ENCODE measurements at regions not wholly inside any gene's neighbourhood (a gene's known extent, or its start where the extent isn't known, plus 50 kb on each side); places are given as distances from the start of the nearest gene placed in this dataset.

- ChIA-PET SMC1A (ENCODE audit: uncharacterized antibody, unreplicated experiment) (interaction anchor here (1.5 kb wide), 1 partner anchor 12 kb away, joined by 3 read pairs; no protein-coding TSS in a partner anchor), POLR2A (no interaction called here), RAD21 (ENCODE audit: unreplicated experiment) (no interaction called here), CTCF (interaction anchor here (0.6 kb wide), 1 partner anchor 244 kb away, joined by 3 read pairs; no protein-coding TSS in a partner anchor)
- no peak overlapping the region for H3K4me3 ChIP-seq
- no peaks in the 10 kb centered on the region for H3K27me3 ChIP-seq (replicated peaks in 1 of 2; ENCODE audit: control insufficient read depth in 2 of 2, insufficient read depth in 2 of 2, low read length in 1 of 2)
- H3K4me1 ChIP-seq (ENCODE audit: control insufficient read depth, insufficient read depth, low read length): no peaks in the 10 kb centered on the region
- H3K36me3 ChIP-seq (ENCODE audit: control insufficient read depth in 2 of 2, insufficient read depth in 2 of 2, low read length in 1 of 2): no peaks in the 10 kb centered on the region
- H2AFZ ChIP-seq (ENCODE audit: control insufficient read depth, low read depth, low read length): no peak overlapping the region
- H3K9ac ChIP-seq (ENCODE audit: control insufficient read depth, insufficient read depth, low read length): no peak overlapping the region
- H3K79me2 ChIP-seq (ENCODE audit: control insufficient read depth, insufficient read depth, low read length): no peaks in the 10 kb centered on the region
- DNase-seq (ENCODE audit: low read depth, low spot score) (no peak), ATAC-seq (no peak), FAIRE-seq (no peak)
- WGBS (ENCODE audit: insufficient coverage, insufficient replicate concordance, low lambda C conversion rate, missing lambda C conversion rate): 6% methylated on average over 1 of the region's 1 CpG
- intact Hi-C loops (cut with micrococcal nuclease; ENCODE audit: unreplicated experiment) (no loop called here), in situ Hi-C loops (cut with MboI) (no loop called here)
- TF ChIP-seq KLF5 (IDR thresholded peaks at IDR 0.05; ENCODE audit: partially characterized antibody) (no peak), CREM (IDR thresholded peaks at IDR 0.05; ENCODE audit: low read depth) (no peak), BACH1 (IDR thresholded peaks at IDR 0.05; ENCODE audit: borderline replicate concordance) (no peak), MLLT1 (IDR thresholded peaks at IDR 0.05) (no peak), NFIC (IDR thresholded peaks at IDR 0.05; ENCODE audit: low read depth, low read length) (no peak), SP1 (IDR thresholded peaks at IDR 0.05; ENCODE audit: low read depth, low read length) (no peak), SUPT20H (IDR thresholded peaks at IDR 0.05; ENCODE audit: borderline replicate concordance, control insufficient read depth, low read depth, low read length) (no peak), CHD1 (IDR thresholded peaks at IDR 0.05; ENCODE audit: low read depth, low read length) (no peak), DPF2 (IDR thresholded peaks at IDR 0.05) (no peak), NBN (IDR thresholded peaks at IDR 0.05) (no peak), BCL3 (IDR thresholded peaks at IDR 0.05; ENCODE audit: borderline replicate concordance, insufficient read depth, low read depth, low read length, poor library complexity, severe bottlenecking) (no peak), JUNB (IDR thresholded peaks at IDR 0.05) (no peak), E4F1 (IDR thresholded peaks at IDR 0.05; ENCODE audit: borderline replicate concordance, partially characterized antibody) (no peak), FOS (IDR thresholded peaks at IDR 0.05; ENCODE audit: borderline replicate concordance, extremely low read depth, insufficient read length) (no peak), CBX3 (IDR thresholded peaks at IDR 0.05; ENCODE audit: borderline replicate concordance, low read depth) (no peak), MEF2B (IDR thresholded peaks at IDR 0.05; ENCODE audit: partially characterized antibody, poor library complexity, severe bottlenecking) (no peak), IRF3 (IDR thresholded peaks at IDR 0.05) (no peak)
- BruUV-seq (replicated peaks): no TSS peak
- H3K9me3 ChIP-seq (replicated peaks; ENCODE audit: control insufficient read depth, insufficient read depth, low read length): no peaks in the 10 kb centered on the region
- H4K20me1 ChIP-seq (ENCODE audit: control insufficient read depth, insufficient read depth): no peaks in the 10 kb centered on the region
- no peak overlapping the region for H3K4me2 ChIP-seq (ENCODE audit: control insufficient read depth, insufficient read depth)
- no peak overlapping the region for H3K27ac ChIP-seq (ENCODE audit: control insufficient read depth, insufficient read depth)
Measured at GRCh38 chr2:34340307-34340706, 741.2 kb upstream of the FAM98A start.

All from GM12878 (cell line).